ENCODE measurements at regions not wholly inside any gene's neighbourhood (a gene's known extent, or its start where the extent isn't known, plus 50 kb on each side); places are given as distances from the start of the nearest gene placed in this dataset.

GRCh38 chr5:165309446-165309845 lies 1804.0 kb downstream of the MAT2B start:
- Histone ChIP-seq H3K4me1 (ENCODE audit: control insufficient read depth in 4 of 4, insufficient read depth in 4 of 4, low read length in 3 of 4) (no peaks in the 10 kb centered on the region), H3K9me3 (ENCODE audit: control insufficient read depth in 4 of 4, low read length in 3 of 4) (no peaks in the 10 kb centered on the region), H3K36me3 (ENCODE audit: control insufficient read depth in 4 of 4, insufficient read depth in 3 of 4, low read depth in 1 of 4, low read length in 3 of 4) (no peaks in the 10 kb centered on the region), H3K9ac (ENCODE audit: low read depth in 1 of 2, low read length in 2 of 2) (no peak overlapping the region), H3K4me3 (ENCODE audit: low read depth in 1 of 3, low read length in 3 of 3) (no peak overlapping the region), H3K27me3 (ENCODE audit: control insufficient read depth in 4 of 4, insufficient read depth in 4 of 4, low read length in 3 of 4) (no peaks in the 10 kb centered on the region), H3K27ac (ENCODE audit: low read depth in 1 of 2, low read length in 2 of 2) (no peak overlapping the region)
- WGBS = 72% methylated on average over 3 of the region's 3 CpGs
- TF ChIP-seq YY1 (IDR thresholded peaks at IDR 0.05) = no peak
- TF ChIP-seq NR2F2 (IDR thresholded peaks at IDR 0.05) = no peak
- TF ChIP-seq HNF4A (conservative IDR thresholded peaks at IDR 0.05) = no peak
- no peak for TF ChIP-seq EGR1 (IDR thresholded peaks at IDR 0.05; ENCODE audit: low read depth in 2 of 2)
- no peak for TF ChIP-seq HNF4G (IDR thresholded peaks at IDR 0.05)
- no peak for TF ChIP-seq GABPA (IDR thresholded peaks at IDR 0.05 in 1 of 2, conservative IDR thresholded peaks at IDR 0.05 in 1 of 2)
- TF ChIP-seq FOXA2 (IDR thresholded peaks at IDR 0.05) = no peak
- TF ChIP-seq CTCF (IDR thresholded peaks at IDR 0.05; ENCODE audit: low read depth, low read length, missing input control) = no peak
- TF ChIP-seq RAD21 (IDR thresholded peaks at IDR 0.05) = no peak
- TF ChIP-seq REST (IDR thresholded peaks at IDR 0.05) = no peak
- TF ChIP-seq RXRA (IDR thresholded peaks at IDR 0.05) = no peak
- no peak for TF ChIP-seq TAF1 (conservative IDR thresholded peaks at IDR 0.05)
- TF ChIP-seq ZBTB33 (IDR thresholded peaks at IDR 0.05) = no peak
- no peak for TF ChIP-seq SP1 (IDR thresholded peaks at IDR 0.05)
- TF ChIP-seq FOXA1 (IDR thresholded peaks at IDR 0.05) = no peak
- no peak for DNase-seq (ENCODE audit: low spot score)

- Histone ChIP-seq H3K9ac (ENCODE audit: low read depth in 1 of 2, low read length in 2 of 2) (no peak overlapping the region), H3K27ac (ENCODE audit: low read depth in 1 of 2, low read length in 2 of 2) (no peak overlapping the region), H3K4me1 (ENCODE audit: control insufficient read depth in 4 of 4, insufficient read depth in 4 of 4, low read length in 3 of 4) (no peaks in the 10 kb centered on the region), H3K36me3 (ENCODE audit: control insufficient read depth in 4 of 4, insufficient read depth in 3 of 4, low read depth in 1 of 4, low read length in 3 of 4) (no peaks in the 10 kb centered on the region), H3K27me3 (ENCODE audit: control insufficient read depth in 4 of 4, insufficient read depth in 4 of 4, low read length in 3 of 4) (no peaks in the 10 kb centered on the region), H3K4me3 (ENCODE audit: low read depth in 1 of 3, low read length in 3 of 3) (no peak overlapping the region), H3K9me3 (ENCODE audit: control insufficient read depth in 4 of 4, low read length in 3 of 4) (no peaks in the 10 kb centered on the region)
- 76% methylated on average over 2 of the region's 2 CpGs for WGBS
- DNase-seq (ENCODE audit: low spot score) = no peak
- no peak for TF ChIP-seq CTCF (IDR thresholded peaks at IDR 0.05; ENCODE audit: low read depth, low read length, missing input control)
- no peak for TF ChIP-seq RXRA (IDR thresholded peaks at IDR 0.05)
- TF ChIP-seq ATF3 (IDR thresholded peaks at IDR 0.05) = no peak
- TF ChIP-seq GABPA (IDR thresholded peaks at IDR 0.05 in 1 of 2, conservative IDR thresholded peaks at IDR 0.05 in 1 of 2) = no peak
- no peak for TF ChIP-seq YY1 (IDR thresholded peaks at IDR 0.05)
- TF ChIP-seq FOXA1 (IDR thresholded peaks at IDR 0.05) = no peak
- no peak for TF ChIP-seq REST (IDR thresholded peaks at IDR 0.05)
- TF ChIP-seq NR2F2 (IDR thresholded peaks at IDR 0.05) = no peak
- TF ChIP-seq SP1 (IDR thresholded peaks at IDR 0.05) = no peak
- TF ChIP-seq MAX (IDR thresholded peaks at IDR 0.05) = no peak
Observed at GRCh38 chr5:165310031-165310430, 1804.6 kb downstream of the MAT2B start.

Data from liver (tissue), 8 donors.